KG1 (cell line): ENCODE measurements at regions not wholly inside any gene's neighbourhood (a gene's known extent, or its start where the extent isn't known, plus 50 kb on each side); places are given as distances from the start of the nearest gene placed in this dataset.
"Not testable (repeated sequence)": the region's sequence is repeated elsewhere in the genome, so short reads cannot be mapped to it uniquely, and the experiment has no call there.

Experiments used
- DNase-seq: peaks from one replicate; lab custom pipeline; 2025; lab: John Stamatoyannopoulos, UW

GRCh38 chr6:130494729-130495128, 128.9 kb downstream of the TMEM200A start:
- DNase-seq = no peak

GRCh38 chr6:130500693-130501092, 134.9 kb downstream of the TMEM200A start:
- DNase-seq = no peak

GRCh38 chr6:130503146-130503545, 137.3 kb downstream of the TMEM200A start:
- DNase-seq = no peak

- DNase-seq = no peak
These were observed 140.2 kb downstream of the TMEM200A start for GRCh38 chr6:130505808-130506598.

- not testable (repeated sequence) for DNase-seq
These were observed 141.3 kb downstream of the TMEM200A start for GRCh38 chr6:130507005-130507665.

GRCh38 chr6:130507666-130508028, 141.8 kb downstream of the TMEM200A start:
- DNase-seq = no peak

- DNase-seq = peak; percentile 91
These were observed 148.0 kb downstream of the TMEM200A start for GRCh38 chr6:130513770-130514169.

- DNase-seq = no peak
These were observed 148.9 kb downstream of the TMEM200A start for GRCh38 chr6:130514712-130515111.

- no peak for DNase-seq
These were observed 149.5 kb downstream of the TMEM200A start for GRCh38 chr6:130515306-130515705.

- DNase-seq = no peak
These were observed 150.8 kb downstream of the TMEM200A start for GRCh38 chr6:130516604-130517003.

DNA sequence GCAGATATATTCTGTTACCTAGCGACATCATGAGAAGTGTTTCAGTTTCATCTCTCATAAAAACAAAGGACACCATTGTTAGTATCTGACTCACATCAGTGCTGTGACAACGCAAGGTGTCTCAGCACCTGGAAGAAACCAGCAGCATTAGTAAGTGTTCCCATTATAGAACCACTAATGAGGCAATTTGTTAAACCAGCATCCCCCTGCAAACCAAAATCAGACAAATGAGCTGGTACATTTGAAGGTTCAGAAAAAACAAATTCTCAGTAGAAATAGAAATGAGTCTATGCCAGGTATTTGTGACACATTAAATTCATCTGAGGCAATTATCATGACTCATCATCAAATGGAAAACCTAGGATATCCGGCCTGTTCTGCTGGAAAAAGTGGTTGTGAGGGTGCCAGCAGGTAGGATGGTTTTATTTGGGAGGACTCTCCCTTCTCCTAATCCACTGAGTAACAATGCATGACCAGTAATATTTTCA, 151.7 kb downstream of the TMEM200A start:
- no peak for DNase-seq

DNA sequence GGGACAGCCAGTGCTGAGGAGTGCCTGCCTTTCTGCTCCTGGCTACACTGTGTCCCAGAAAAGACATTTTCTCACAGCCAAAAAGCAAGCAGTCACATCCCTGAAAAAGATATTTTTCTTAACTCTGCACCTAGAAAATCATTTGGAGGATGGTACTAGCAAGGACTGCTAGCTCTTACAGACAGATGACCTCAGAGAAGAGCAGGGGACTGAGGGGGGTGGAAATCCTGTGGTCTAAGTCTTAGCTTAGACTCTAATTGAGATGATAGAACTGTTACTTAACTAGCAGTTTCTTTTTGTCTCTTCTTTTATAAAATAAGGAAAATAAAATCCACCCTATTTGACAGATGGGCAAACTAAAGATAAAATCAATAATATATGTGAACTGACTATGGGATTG, 152.8 kb downstream of the TMEM200A start:
- DNase-seq = no peak

GRCh38 chr6:130520221-130520620, 154.4 kb downstream of the TMEM200A start:
- no peak for DNase-seq

DNA sequence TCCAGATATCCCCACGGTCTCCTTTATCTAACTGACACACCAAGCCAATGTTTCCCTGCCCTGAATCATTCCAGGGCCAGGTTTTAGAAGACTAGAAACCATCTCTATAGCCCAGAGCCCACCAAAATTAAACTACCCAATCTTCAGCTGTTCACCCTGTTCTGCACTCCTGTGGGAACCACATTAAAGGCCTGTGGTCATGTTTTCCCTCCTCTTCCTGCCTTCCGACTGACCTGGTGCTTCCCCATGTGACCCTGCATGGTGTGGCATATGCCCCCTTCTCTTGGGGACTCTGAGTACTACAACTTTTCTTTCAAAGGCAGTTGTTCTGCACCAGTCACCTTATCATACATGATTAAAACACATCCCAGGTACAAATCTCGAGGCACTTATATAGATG, 155.0 kb downstream of the TMEM200A start:
- DNase-seq = no peak

GRCh38 chr6:130524552-130524951, 158.7 kb downstream of the TMEM200A start:
- no peak for DNase-seq

DNA sequence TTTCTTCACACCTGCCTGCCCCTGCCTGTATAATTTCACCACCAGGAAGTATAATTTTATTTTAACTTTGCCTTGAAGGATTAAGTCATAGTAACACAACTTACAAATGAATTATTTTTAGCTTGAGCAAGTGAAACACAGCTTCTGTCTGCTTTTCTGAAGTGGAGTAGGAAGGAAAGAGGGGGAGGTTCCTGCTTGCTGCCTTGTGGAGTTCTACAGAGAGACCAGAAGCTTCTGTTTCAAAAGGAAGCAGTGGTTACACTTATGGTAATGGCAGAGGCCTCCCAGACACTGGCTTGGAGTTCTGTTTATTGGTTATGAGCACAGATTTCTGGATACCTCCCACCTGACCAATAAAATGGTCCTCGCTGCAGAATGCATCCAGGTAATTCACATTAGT, 159.6 kb downstream of the TMEM200A start:
- peak; percentile 59 for DNase-seq

DNA sequence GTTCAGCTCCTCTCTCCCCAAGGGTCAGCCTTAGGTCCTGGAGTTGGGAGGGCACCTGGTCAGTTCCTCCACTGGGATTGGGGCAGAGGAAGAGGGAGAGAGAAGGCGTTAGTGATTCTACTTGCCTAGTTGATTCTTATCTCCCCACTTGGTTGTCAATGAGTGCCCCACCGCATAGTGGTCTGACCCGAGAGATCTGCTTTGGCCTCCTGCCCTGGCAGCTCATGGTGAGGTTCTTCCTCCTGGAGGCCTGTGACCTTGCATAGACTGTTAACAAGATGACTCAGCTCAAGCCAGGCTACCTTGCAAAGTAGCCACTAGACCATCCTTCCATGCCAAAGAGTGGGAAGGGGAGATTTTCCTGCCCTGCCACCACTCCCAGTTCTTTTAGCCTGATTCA, 160.6 kb downstream of the TMEM200A start:
- DNase-seq = peak; percentile 72

GRCh38 chr6:130527173-130527572, 161.4 kb downstream of the TMEM200A start:
- DNase-seq = no peak

DNA sequence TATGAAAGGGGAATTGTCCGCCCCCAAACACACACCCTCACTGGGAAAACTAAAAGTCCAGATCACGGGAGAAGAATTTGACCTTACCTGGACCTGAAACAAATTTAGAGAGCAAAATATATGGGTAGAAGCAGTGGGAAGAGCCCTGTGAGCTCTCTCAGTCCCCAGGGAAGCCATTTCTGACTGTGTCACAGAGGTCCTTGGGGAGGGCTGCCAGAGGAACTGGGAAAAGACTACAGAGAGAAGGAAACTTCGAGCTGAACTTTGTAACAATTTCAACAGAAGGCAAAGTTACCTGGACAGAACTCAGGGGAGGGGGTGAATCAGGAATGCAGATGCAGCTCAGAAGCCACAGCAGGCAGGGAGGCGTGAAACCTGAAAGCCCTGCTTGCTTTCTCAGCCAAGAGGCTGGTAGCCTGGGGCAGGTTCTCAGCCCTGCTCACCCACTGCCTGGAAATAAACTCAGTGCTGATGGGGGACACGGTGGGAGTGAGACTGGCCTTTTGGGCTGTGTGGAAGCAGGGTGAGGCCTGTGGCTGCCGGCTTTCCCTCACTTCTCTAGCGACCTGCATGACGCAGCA, 163.8 kb downstream of the TMEM200A start:
- no peak for DNase-seq

- DNase-seq = no peak
These were observed 168.8 kb downstream of the TMEM200A start for GRCh38 chr6:130534627-130535026.

GRCh38 chr6:130535242-130535641, 169.4 kb downstream of the TMEM200A start:
- no peak for DNase-seq

- DNase-seq = no peak
These were observed 171.6 kb downstream of the TMEM200A start for GRCh38 chr6:130537447-130537846.

DNA sequence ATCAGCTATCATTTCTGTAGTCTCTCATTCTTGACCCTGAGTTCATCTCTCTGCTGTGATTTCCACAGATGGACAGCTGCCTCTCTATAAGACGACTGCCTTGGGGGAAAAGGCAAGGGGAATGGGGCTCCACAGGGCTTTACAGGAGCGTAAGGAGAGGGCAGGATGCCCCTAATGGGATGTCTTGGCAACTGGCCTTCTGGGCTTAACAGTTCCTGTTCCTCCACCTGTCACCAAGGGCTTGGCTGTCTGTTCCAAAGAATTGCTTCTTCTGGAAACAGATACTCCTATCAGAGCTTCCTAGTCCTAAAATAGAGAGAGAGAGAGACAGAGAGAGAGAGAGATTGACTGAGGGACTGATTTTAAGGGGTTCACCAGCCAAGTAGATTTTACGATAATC, 181.9 kb downstream of the TMEM200A start:
- no peak for DNase-seq
